ENCODE measurements at regions not wholly inside any gene's neighbourhood (a gene's known extent, or its start where the extent isn't known, plus 50 kb on each side); places are given as distances from the start of the nearest gene placed in this dataset.

GRCh38 chr14:71483154-71483553 is 449.1 kb upstream of the RGS6 start:
- peaks cover 8 to 39% of the 10 kb centered on the region in 2 donors for H3K4me1 ChIP-seq (ENCODE audit: control insufficient read depth in 1 of 2, low read depth in 2 of 2)
- H3K36me3 ChIP-seq = no peaks in the 10 kb centered on the region
- no peak overlapping the region for H3K27ac ChIP-seq
- no peaks in the 10 kb centered on the region for H3K9me3 ChIP-seq
- TF ChIP-seq, protein P1, sequence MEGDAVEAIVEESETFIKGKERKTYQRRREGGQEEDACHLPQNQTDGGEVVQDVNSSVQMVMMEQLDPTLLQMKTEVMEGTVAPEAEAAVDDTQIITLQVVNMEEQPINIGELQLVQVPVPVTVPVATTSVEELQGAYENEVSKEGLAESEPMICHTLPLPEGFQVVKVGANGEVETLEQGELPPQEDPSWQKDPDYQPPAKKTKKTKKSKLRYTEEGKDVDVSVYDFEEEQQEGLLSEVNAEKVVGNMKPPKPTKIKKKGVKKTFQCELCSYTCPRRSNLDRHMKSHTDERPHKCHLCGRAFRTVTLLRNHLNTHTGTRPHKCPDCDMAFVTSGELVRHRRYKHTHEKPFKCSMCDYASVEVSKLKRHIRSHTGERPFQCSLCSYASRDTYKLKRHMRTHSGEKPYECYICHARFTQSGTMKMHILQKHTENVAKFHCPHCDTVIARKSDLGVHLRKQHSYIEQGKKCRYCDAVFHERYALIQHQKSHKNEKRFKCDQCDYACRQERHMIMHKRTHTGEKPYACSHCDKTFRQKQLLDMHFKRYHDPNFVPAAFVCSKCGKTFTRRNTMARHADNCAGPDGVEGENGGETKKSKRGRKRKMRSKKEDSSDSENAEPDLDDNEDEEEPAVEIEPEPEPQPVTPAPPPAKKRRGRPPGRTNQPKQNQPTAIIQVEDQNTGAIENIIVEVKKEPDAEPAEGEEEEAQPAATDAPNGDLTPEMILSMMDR (IDR thresholded peaks at IDR 0.05) = no peak
- no peaks in the 10 kb centered on the region for H3K27me3 ChIP-seq (replicated peaks; ENCODE audit: insufficient read depth)
- ATAC-seq (ENCODE audit: insufficient number of reproducible peaks, low FRiP score, low read depth) (no peak), DNase-seq (ENCODE audit: low spot score) (no peak)
- H3K4me3 ChIP-seq = no peak overlapping the region

- no peaks in the 10 kb centered on the region for H3K9me3 ChIP-seq
- peaks cover 19 to 50% of the 10 kb centered on the region in 2 donors for H3K4me1 ChIP-seq (ENCODE audit: control insufficient read depth in 1 of 2, low read depth in 2 of 2)
- H3K4me3 ChIP-seq = no peak overlapping the region
- DNase-seq (ENCODE audit: low spot score) (no peak), ATAC-seq (ENCODE audit: insufficient number of reproducible peaks, low FRiP score, low read depth) (no peak)
- H3K36me3 ChIP-seq = no peaks in the 10 kb centered on the region
- H3K27me3 ChIP-seq (replicated peaks; ENCODE audit: insufficient read depth) = no peaks in the 10 kb centered on the region
- TF ChIP-seq, protein P1 (IDR thresholded peaks at IDR 0.05) = no peak
- H3K27ac ChIP-seq = no peak overlapping the region
Observed at GRCh38 chr14:71485833-71486232, 446.4 kb upstream of the RGS6 start.

DNA sequence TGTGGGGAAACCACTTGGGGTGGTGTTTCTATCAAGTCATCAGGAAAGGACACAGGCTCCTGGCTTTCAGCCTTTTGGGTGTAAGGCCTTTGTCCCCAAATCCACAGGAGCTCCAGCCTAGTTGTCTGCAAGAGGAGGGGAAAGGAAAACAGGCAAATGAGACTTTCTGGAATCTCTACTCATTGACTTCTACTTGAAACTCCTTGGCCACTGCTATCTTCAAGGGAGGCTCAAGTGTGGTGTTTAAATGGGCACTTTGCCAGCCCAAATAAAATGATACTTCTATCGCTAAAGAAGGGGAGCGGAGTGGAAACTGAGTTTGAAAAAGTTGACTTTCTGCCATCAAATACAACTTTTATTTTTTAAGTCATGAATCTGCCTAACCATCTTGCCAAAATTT is 445.9 kb upstream of the RGS6 start:
- H3K4me3 ChIP-seq = no peak overlapping the region
- no peaks in the 10 kb centered on the region for H3K36me3 ChIP-seq
- TF ChIP-seq, protein P1 (IDR thresholded peaks at IDR 0.05) = no peak
- DNase-seq (ENCODE audit: low spot score) (no peak), ATAC-seq (ENCODE audit: insufficient number of reproducible peaks, low FRiP score, low read depth) (no peak)
- no peaks in the 10 kb centered on the region for H3K27me3 ChIP-seq (replicated peaks; ENCODE audit: insufficient read depth)
- no peaks in the 10 kb centered on the region for H3K9me3 ChIP-seq
- peaks cover 19 to 50% of the 10 kb centered on the region in 2 donors for H3K4me1 ChIP-seq (ENCODE audit: control insufficient read depth in 1 of 2, low read depth in 2 of 2)
- no peak overlapping the region for H3K27ac ChIP-seq

GRCh38 chr14:71487449-71487848 is 444.8 kb upstream of the RGS6 start:
- no peaks in the 10 kb centered on the region for H3K27me3 ChIP-seq (replicated peaks; ENCODE audit: insufficient read depth)
- no peak overlapping the region for H3K4me3 ChIP-seq
- H3K36me3 ChIP-seq = no peaks in the 10 kb centered on the region
- H3K9me3 ChIP-seq = no peaks in the 10 kb centered on the region
- TF ChIP-seq, protein P1 (IDR thresholded peaks at IDR 0.05) = no peak
- ATAC-seq (ENCODE audit: insufficient number of reproducible peaks, low FRiP score, low read depth) (no peak), DNase-seq (ENCODE audit: low spot score) (no peak)
- no peak overlapping the region for H3K27ac ChIP-seq
- H3K4me1 ChIP-seq (ENCODE audit: control insufficient read depth in 1 of 2, low read depth in 2 of 2) = peaks cover 25 to 52% of the 10 kb centered on the region in 2 donors

DNA sequence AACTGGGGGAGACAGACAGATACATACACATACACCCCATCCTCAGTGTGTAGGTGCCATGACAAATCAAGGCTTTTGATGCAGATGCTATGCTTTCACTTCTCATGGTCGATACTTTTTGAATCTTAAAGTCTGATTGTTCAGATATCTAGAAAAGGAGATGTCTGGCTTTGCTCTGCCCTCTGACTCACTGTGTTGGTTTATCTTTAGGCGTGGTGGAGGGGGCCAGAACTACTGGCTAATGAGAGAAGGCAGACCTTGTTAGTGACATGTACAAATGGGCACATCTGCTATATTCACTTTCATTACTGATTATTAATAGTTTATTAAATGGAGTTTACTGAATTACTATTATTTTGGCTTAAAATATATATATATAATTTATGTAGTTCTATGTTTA is 444.3 kb upstream of the RGS6 start:
- peaks cover 21 to 47% of the 10 kb centered on the region in 2 donors for H3K4me1 ChIP-seq (ENCODE audit: control insufficient read depth in 1 of 2, low read depth in 2 of 2)
- no peaks in the 10 kb centered on the region for H3K27me3 ChIP-seq (replicated peaks; ENCODE audit: insufficient read depth)
- no peaks in the 10 kb centered on the region for H3K36me3 ChIP-seq
- no peak for DNase-seq (ENCODE audit: low spot score)
- no peaks in the 10 kb centered on the region for H3K9me3 ChIP-seq
- H3K27ac ChIP-seq = no peak overlapping the region
- TF ChIP-seq, protein P1 (IDR thresholded peaks at IDR 0.05) = no peak
- ATAC-seq (ENCODE audit: insufficient number of reproducible peaks, low FRiP score, low read depth) = no peak
- H3K4me3 ChIP-seq = no peak overlapping the region
